DMS53 treated with DMSO at 0.1 percent for 48 hours (cell line): ENCODE measurements at regions not wholly inside any gene's neighbourhood (a gene's known extent, or its start where the extent isn't known, plus 50 kb on each side); places are given as distances from the start of the nearest gene placed in this dataset.
"Not testable (repeated sequence)": the region's sequence is repeated elsewhere in the genome, so short reads cannot be mapped to it uniquely, and the experiment has no call there.

Source experiments
- DNase-seq: peaks from one replicate; lab custom pipeline; 2025; ENCODE audit not compliant: unreplicated experiment; lab: John Stamatoyannopoulos, UW

GRCh38 chr2:195471807-195472206 lies 185.2 kb upstream of the SLC39A10 start:
- no peak for DNase-seq

- DNase-seq: no peak
Observed at GRCh38 chr2:195471163-195471562, 185.9 kb upstream of the SLC39A10 start.

- no peak for DNase-seq
Observed at GRCh38 chr2:195470622-195471021, 186.4 kb upstream of the SLC39A10 start.

- DNase-seq: no peak
Observed at GRCh38 chr2:195468771-195469170, 188.3 kb upstream of the SLC39A10 start.

GRCh38 chr2:195466427-195466826 lies 190.6 kb upstream of the SLC39A10 start:
- no peak for DNase-seq

- DNase-seq: no peak
Observed at GRCh38 chr2:195461010-195461409, 196.0 kb upstream of the SLC39A10 start.

GRCh38 chr2:195458936-195459335 lies 198.1 kb upstream of the SLC39A10 start:
- DNase-seq: no peak

GRCh38 chr2:195457873-195458272 lies 199.2 kb upstream of the SLC39A10 start:
- DNase-seq: no peak

- DNase-seq: no peak
Observed at GRCh38 chr2:195456771-195457170, 200.3 kb upstream of the SLC39A10 start.

- no peak for DNase-seq
Observed at GRCh38 chr2:195451160-195451559, 205.9 kb upstream of the SLC39A10 start.

- no peak for DNase-seq
Observed at GRCh38 chr2:195450552-195451113, 206.4 kb upstream of the SLC39A10 start.

GRCh38 chr2:195447323-195447975 lies 209.6 kb upstream of the SLC39A10 start:
- no peak for DNase-seq

GRCh38 chr2:195445639-195446038 lies 211.4 kb upstream of the SLC39A10 start:
- no peak for DNase-seq

- DNase-seq: no peak
Observed at GRCh38 chr2:195443926-195444325, 213.1 kb upstream of the SLC39A10 start.

GRCh38 chr2:195442458-195443175 lies 214.4 kb upstream of the SLC39A10 start:
- no peak for DNase-seq

- DNase-seq: no peak
Observed at GRCh38 chr2:195438692-195439091, 218.3 kb upstream of the SLC39A10 start.

GRCh38 chr2:195437521-195437920 lies 219.5 kb upstream of the SLC39A10 start:
- DNase-seq: no peak

GRCh38 chr2:195434346-195434745 lies 222.7 kb upstream of the SLC39A10 start:
- DNase-seq: no peak

GRCh38 chr2:195433729-195434128 lies 223.3 kb upstream of the SLC39A10 start:
- not testable (repeated sequence) for DNase-seq

GRCh38 chr2:195428673-195429072 lies 228.4 kb upstream of the SLC39A10 start:
- no peak for DNase-seq

GRCh38 chr2:195425328-195425727 lies 231.7 kb upstream of the SLC39A10 start:
- DNase-seq: no peak

- no peak for DNase-seq
Observed at GRCh38 chr2:195419033-195419432, 238.0 kb upstream of the SLC39A10 start.
